Amniotic epithelial cell (primary cell): ENCODE measurements at regions not wholly inside any gene's neighbourhood (a gene's known extent, or its start where the extent isn't known, plus 50 kb on each side); places are given as distances from the start of the nearest gene placed in this dataset.
"Not testable (repeated sequence)": the region's sequence is repeated elsewhere in the genome, so short reads cannot be mapped to it uniquely, and the experiment has no call there.

Source experiments
- DNase-seq: peaks from one replicate; pipeline ENCODE4 v3.0.0-alpha.2; 2010; ENCODE audit warnings: low read depth

GRCh38 chr6:121548131-121548530 is 112.7 kb downstream of the GJA1 start:
- DNase-seq, result peak; percentile 35

DNA sequence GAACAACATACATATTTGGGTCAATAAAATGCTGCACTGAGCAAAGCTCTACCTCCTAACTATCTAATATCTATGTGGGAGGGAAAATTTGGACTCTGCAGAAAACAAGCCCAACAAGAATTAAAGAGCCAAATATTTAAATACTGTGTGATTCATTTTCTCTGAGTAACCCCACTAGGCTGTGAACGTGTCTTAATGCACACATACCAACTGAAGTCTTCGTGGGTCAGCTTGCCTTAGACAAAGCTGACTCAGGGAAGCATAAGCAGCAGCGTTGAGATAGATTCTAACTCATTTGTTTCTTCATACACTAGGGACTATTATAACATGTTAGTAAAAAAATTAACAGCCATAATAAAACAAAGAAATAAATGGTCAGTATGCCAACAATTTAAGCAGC is 114.3 kb downstream of the GJA1 start:
- peak; percentile 90 for DNase-seq

DNA sequence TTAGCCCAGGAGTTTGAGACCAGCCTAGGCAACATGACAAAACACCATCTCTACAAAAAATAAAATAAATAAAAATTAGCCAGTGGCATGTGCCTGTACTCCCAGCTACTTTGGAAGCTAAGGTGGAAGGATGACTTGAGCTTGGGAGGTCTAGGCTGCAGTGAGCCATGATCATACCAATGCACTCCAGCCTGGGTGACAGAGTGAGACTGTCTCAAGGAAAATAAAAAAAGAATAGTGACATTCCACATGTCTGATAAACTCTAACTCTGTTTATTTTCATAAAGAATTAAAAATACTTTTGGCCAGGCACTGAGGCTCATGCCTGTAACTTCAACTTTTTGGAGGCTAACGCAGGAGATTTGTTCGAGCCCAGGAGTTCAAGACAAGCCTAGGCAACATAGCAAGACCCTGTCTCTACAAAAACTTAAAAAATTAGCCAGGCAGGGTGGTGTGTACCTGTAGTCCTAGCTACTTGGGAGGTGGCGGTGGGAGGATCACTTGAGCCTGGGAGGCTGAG is 115.1 kb downstream of the GJA1 start:
- no peak for DNase-seq

DNA sequence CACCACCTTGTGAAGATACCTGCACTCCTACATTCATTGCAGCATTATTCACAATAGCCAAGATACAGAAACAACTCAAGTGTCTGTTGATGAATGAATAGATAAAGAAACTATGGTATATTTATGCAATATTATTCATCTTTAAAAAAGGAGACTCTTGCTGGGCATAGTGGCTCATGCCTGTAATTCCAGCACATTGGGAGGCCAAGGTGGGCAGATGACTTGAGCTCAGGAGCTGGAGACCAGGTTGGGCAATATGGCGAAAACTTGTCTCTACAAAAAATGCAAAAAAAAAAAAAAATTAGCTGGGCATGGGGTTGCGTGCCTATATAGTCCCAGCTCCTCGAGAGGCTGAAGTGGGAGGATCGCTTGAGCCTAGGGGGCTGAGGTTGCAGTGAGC is 119.8 kb downstream of the GJA1 start:
- no peak for DNase-seq

- DNase-seq, result not testable (repeated sequence)
Measured at GRCh38 chr6:121556149-121556548, 120.7 kb downstream of the GJA1 start.

DNA sequence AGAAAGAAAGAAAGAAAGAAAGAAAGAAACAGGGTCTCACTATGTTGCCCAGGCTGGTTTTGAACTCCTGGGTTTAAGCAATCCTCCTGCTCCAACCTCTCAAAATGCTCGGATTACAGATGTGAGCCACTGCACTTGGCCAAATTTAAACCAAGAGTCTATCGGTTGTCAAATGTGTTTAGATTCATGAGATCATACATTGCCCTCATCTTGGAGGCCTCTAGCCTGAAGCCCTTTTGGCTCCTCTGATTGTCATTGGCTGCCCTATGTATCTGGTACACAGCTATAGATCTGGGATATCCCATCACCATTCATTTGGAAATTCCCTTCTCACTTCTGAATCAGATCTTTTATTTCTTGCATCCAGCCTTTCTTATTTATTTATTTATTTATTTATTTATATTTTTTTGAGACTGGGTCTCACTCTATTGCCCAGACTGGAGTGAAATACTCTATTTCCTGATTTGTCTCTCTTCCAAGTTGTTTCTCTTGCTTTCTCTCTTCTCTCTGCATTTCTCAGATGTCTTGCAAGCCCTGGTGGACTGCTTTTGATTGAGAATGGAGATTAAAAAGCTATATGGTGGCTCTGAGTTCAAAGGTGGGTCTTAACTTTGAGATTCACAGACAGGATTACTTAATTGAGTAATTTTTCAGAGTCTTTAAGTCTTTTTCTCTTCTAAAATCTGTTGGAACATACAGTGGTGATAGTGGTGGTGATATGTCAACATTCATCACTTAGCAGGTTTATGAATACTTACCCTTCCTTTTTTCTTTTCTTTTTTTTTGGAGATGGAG is 121.9 kb downstream of the GJA1 start:
- DNase-seq, result no peak

DNA sequence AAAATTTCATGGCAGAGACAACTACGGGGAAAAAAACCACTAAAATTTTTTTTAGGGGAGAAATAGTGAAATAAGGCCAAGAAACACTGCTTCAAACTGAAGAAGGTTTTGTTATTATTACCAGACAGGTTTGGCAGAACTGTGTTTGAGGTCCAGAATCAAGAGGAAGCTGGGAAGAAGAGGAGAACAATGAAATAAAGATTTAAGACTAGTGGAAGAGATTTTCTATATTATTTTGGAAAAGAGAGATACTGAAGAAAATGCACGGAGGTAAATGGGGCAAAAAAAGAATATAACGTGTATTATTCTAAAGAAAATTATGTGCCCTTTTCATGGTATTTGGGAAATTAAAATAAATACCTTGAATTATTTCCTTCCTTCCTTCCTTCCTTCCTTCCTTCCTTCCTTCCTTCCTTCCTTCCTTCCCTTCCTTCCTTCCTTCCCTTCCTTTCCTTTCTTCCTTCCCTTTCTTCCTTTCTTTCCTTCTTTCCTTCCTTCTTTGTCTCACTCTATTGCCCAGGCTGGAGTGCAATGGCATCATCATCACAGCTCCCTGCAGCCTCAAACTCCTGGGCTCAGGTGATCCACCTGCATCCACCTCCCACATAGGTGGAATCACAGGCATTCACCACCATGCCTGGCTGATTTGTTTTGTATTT is 124.3 kb downstream of the GJA1 start:
- no peak for DNase-seq

DNA sequence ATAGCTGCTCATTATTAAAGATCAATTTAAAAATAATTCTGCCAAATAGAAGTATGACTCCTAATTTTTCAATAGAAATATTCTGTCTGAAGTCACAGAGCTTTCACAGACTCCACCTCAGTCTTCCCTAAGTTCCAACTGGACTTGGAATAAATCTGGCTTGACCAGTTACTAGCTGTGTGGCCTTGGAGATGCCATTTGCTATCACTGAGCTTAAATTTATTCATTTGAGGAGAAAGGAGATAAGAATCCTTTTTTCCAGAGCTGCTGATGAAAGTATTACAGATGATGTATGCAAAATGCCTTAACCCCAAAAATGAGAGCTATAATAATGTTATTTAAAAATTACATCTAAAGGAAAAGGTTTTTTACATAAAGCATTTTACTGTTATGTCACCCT is 125.0 kb downstream of the GJA1 start:
- DNase-seq, result no peak

DNA sequence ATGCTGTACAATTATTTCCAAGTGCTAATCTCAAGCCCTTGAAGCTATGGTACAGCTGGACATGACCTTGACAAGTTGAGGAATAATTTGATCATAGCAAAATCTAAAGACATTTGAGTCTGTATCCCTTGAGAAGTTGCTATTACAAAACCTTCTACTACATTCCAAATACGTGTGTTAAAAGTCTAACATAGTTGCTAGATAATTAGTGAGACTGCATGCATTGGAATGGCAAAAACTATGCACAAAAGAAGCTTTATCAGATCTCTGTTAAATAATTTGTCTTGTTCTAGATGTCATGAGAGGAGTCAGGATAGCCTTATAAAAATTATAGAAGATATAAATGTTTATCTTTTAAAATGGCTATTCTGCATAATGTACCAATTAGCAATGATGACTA is 127.8 kb downstream of the GJA1 start:
- DNase-seq, result no peak

DNA sequence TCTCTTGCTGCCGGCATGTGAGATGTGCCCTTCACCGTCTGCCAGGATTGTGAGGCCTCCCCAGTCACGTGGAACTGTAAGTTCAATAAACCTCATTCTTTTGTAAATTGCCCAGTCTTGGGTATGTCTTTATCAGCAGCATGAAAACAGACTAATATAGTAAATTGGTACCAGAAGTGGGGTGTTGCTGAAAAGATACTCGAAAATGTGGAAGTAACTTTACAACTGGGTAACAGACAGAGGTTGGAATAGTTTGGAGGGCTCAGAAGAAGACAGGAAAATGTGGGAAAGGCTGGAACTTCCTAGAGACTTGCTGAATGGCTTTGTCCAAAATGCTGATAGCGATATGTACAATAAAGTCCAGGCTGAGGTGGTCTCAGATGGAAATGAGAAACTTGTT is 129.1 kb downstream of the GJA1 start:
- not testable (repeated sequence) for DNase-seq

- no peak for DNase-seq
Measured at GRCh38 chr6:121571455-121571854, 136.0 kb downstream of the GJA1 start.

- DNase-seq, result peak; percentile 82
Measured at GRCh38 chr6:121573481-121573880, 138.0 kb downstream of the GJA1 start.

GRCh38 chr6:121578216-121578615 is 142.8 kb downstream of the GJA1 start:
- DNase-seq, result peak; percentile 22

GRCh38 chr6:121579478-121579877 is 144.0 kb downstream of the GJA1 start:
- DNase-seq, result no peak

GRCh38 chr6:121581327-121581726 is 145.9 kb downstream of the GJA1 start:
- no peak for DNase-seq

DNA sequence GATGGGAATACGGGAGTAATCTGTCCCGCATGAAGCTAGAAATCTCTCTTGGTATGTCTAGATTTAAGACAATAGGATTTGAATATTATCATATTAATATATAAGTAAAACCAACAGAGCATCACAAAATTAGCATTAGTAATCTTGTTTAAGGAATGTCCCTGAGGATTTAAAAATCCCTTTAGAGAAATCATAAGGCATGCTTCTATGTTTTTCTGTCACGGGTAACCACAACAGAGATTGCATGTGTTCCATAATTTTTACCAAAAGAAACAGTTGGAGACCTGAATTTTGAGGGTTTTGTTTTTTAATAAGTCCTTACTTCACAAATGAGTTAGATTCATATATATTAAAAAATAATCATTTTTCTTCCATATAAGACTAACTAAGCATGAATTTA is 146.8 kb downstream of the GJA1 start:
- DNase-seq, result no peak

GRCh38 chr6:121584586-121585369 is 149.3 kb downstream of the GJA1 start:
- peak; percentile 75 for DNase-seq

DNA sequence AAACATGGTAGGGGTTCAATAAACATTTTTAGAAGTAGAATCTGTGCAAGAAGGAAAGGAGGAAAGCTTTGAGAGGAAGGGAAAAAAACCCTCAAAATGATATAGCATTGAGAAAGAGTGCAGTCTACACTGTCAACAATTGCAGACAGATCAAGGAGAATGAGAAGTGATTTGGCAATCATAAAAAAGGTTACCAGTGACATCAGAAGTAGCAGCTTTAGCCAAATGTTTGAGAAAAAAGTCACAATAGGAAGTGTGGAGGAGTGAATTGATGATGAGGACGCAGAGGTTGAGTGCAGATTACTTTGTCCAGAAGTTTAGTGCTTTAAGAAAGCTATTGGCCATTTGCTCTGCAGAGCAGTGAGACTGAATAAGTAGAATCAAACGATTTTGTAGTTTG is 155.0 kb downstream of the GJA1 start:
- DNase-seq, result peak; percentile 66

DNA sequence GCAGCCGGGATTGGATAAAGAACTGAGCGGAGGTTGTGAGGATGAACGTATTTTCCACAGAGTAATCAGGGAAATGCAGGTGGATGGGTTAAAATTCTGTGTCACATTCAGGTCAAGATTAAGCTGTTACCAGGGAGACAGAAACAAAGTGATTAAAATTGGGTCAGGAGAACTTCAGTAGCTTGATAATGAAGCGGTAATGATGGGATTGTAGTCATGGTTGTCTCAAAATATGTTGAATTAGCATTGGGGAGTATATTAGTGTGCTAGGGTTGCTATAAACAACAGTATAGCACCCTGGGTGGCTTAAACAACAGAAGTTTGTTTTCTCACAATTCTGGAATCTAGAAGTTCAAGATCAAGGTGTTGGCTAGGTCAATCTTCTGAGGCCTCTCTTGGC is 155.5 kb downstream of the GJA1 start:
- no peak for DNase-seq

GRCh38 chr6:121592261-121592935 is 157.0 kb downstream of the GJA1 start:
- DNase-seq, result no peak

DNA sequence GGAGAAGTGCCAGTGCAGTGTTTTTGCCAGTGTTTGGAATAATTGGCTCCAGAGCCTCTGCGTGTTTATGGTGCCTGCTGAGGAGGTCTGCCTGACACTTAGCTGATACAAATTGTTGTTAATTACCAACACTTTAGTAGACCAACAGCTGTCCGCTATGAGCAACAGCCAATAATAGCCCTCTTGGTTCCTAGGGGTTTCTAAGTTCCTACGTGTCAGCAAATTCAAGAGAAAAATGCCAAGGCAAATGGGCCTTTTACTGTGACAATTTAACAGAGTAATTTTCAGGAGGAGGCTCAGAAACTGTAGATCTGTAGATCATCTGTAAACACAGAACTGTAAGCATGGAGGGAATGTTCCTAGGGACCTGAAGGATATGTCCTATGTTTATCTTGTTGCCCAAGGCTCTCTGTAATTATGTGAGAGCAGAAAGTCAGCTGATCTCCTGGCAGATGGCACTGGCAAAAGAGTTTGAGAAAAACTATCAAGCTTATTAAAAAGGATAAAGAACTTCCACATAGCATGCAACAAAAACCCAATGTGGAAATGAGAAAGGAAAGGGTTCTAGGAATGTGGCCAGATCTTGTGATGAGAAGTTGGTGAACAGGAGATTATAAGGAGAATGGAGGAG is 157.7 kb downstream of the GJA1 start:
- peak; percentile 29 for DNase-seq

DNA sequence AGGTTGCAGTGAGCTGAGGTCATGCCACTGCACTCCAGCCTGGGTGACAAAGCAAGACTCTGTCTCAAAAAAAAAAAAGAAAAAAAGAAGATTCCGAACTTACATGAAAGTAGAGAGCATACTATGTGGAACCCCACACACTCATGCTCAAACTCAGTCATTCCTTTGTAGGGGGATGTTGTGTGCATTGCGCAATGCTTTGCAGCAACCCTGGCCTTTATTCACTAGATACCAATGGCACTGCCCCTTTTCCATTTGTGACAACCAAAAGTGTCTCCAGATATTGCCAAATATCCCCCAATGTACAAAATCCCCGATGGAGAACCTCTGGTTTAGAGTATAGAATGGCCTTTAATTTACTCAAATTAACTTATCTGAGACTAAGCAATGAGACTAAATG is 158.6 kb downstream of the GJA1 start:
- DNase-seq, result no peak
